AG10803 (cell line): ENCODE measurements at regions not wholly inside any gene's neighbourhood (a gene's known extent, or its start where the extent isn't known, plus 50 kb on each side); places are given as distances from the start of the nearest gene placed in this dataset.
A peak's percentile ranks its signal among the peaks of the same experiment; 100 is the strongest.

Source experiments
- DNase-seq: peaks from one replicate; pipeline ENCODE4 v3.0.0; 2010; ENCODE audit warnings: low read depth
- H3K4me3 ChIP-seq: 2 replicates; pipeline ENCODE4 v1.5.1; 2011; ENCODE audit warnings: mild to moderate bottlenecking, low read length, control low read depth
- CTCF ChIP-seq: conservative IDR thresholded peaks from 2 replicates; pipeline ENCODE4 v1.5.1; 2011; ENCODE audit warnings: mild to moderate bottlenecking, low read length, control low read depth, inconsistent platforms

GRCh38 chr16:52294660-52295059 lies 252.3 kb downstream of the TOX3 start:
- DNase-seq, result no peak
- TF ChIP-seq CTCF, result no peak
- H3K4me3 ChIP-seq, result no peak overlapping the region

- H3K4me3 ChIP-seq, result no peak overlapping the region
- no peak for TF ChIP-seq CTCF
- DNase-seq, result no peak
Observed at GRCh38 chr16:52293204-52293603, 253.7 kb downstream of the TOX3 start.

GRCh38 chr16:52283584-52284375 lies 263.2 kb downstream of the TOX3 start:
- TF ChIP-seq CTCF, result no peak
- H3K4me3 ChIP-seq, result no peak overlapping the region
- no peak for DNase-seq

GRCh38 chr16:52283018-52283417 lies 263.9 kb downstream of the TOX3 start:
- no peak for TF ChIP-seq CTCF
- H3K4me3 ChIP-seq, result no peak overlapping the region
- DNase-seq, result peak; percentile 50

GRCh38 chr16:52280086-52280485 lies 266.9 kb downstream of the TOX3 start:
- no peak overlapping the region for H3K4me3 ChIP-seq
- TF ChIP-seq CTCF, result no peak
- DNase-seq, result no peak

GRCh38 chr16:52271088-52271750 lies 275.7 kb downstream of the TOX3 start:
- no peak overlapping the region for H3K4me3 ChIP-seq
- no peak for TF ChIP-seq CTCF
- no peak for DNase-seq

GRCh38 chr16:52265446-52265861 lies 281.5 kb downstream of the TOX3 start:
- TF ChIP-seq CTCF, result no peak
- H3K4me3 ChIP-seq, result no peak overlapping the region
- DNase-seq, result no peak
